IMR-90 (cell line): ENCODE measurements at regions not wholly inside any gene's neighbourhood (a gene's known extent, or its start where the extent isn't known, plus 50 kb on each side); places are given as distances from the start of the nearest gene placed in this dataset.

ENCODE experiments used
- ATAC-seq: fragments of 200-7000 bp; cut with Tn5 transposase; 2 replicates; pipeline ENCODE4 v1.9.1; 2020; ENCODE audit warnings: low read depth, mild to moderate bottlenecking, moderate library complexity
- BruUV-seq: library from RNA; stranded (reverse); fragments of 400-500 nt; replicated peaks from 2 replicates; lab custom pipeline; 2021; lab: Mats Ljungman, UMichigan
- CTCF ChIA-PET: fragments of 300-600 bp; formaldehyde crosslinking; extraction: SDS; loops from one replicate; lab custom pipeline; 2021; ENCODE audit warnings: antibody characterized with exemption; lab: Yijun Ruan, JAX
- POLR2A ChIA-PET: fragments of 300-600 bp; sonication (Branson Sonifier 250); formaldehyde crosslinking; loops from one replicate; lab custom pipeline; 2022; ENCODE audit warnings: antibody characterized with exemption; ENCODE audit not compliant: unreplicated experiment; lab: Charles Lee
- DNase-seq: peaks from one replicate; pipeline ENCODE4 v3.0.0; 2013
- H2AFZ ChIP-seq: replicated peaks from 2 replicates; pipeline ENCODE3; 2013; ENCODE audit warnings: low read length, mild to moderate bottlenecking; ENCODE audit not compliant: poor library complexity
- H2AK5ac ChIP-seq: 2 replicates; pipeline ENCODE4 v1.6.1; 2013; ENCODE audit warnings: low read depth, low read length, inconsistent platforms
- H2AK9ac ChIP-seq: replicated peaks from 2 replicates; pipeline ENCODE3; 2013; ENCODE audit warnings: mild to moderate bottlenecking, low read depth, low read length, moderate library complexity; ENCODE audit not compliant: poor library complexity
- H2BK120ac ChIP-seq: 2 replicates; pipeline ENCODE4 v1.6.1; 2013; ENCODE audit warnings: low read depth, low read length, inconsistent platforms
- H2BK15ac ChIP-seq: 3 replicates; pipeline ENCODE4 v1.6.1; 2013; ENCODE audit warnings: low read depth, low read length, inconsistent platforms
- H2BK20ac ChIP-seq: 2 replicates; pipeline ENCODE4 v1.6.1; 2013; ENCODE audit warnings: low read depth, mild to moderate bottlenecking, inconsistent platforms, low read length, moderate library complexity
- H2BK5ac ChIP-seq: 2 replicates; pipeline ENCODE4 v1.6.1; 2013; ENCODE audit warnings: mild to moderate bottlenecking, low read depth, low read length, inconsistent platforms; ENCODE audit not compliant: poor library complexity, severe bottlenecking
- H3K14ac ChIP-seq: replicated peaks from 2 replicates; pipeline ENCODE4 v1.6.1; 2013; ENCODE audit warnings: low read depth, low read length, inconsistent platforms
- H3K18ac ChIP-seq: 2 replicates; pipeline ENCODE4 v1.6.1; 2013; ENCODE audit warnings: low read depth, low read length, control low read depth
- H3K23ac ChIP-seq: 2 replicates; pipeline ENCODE4 v1.6.1; 2013; ENCODE audit warnings: low read depth, low read length, inconsistent platforms
- H3K27ac ChIP-seq: 2 replicates; pipeline ENCODE4 v1.5.1; 2013; ENCODE audit warnings: mild to moderate bottlenecking, control low read depth, low read length; ENCODE audit not compliant: insufficient read depth
- H3K27me3 ChIP-seq: 2 replicates; pipeline ENCODE4 v1.6.1; 2013; ENCODE audit warnings: low read length; ENCODE audit not compliant: control insufficient read depth, insufficient read depth
- H3K36me3 ChIP-seq: 2 replicates; pipeline ENCODE4 v1.6.1; 2013; ENCODE audit warnings: low read length, mixed read lengths; ENCODE audit not compliant: control insufficient read depth, insufficient read depth
- H3K4ac ChIP-seq: 2 replicates; pipeline ENCODE4 v1.6.1; 2013; ENCODE audit warnings: low read depth, low read length, inconsistent platforms
- H3K4me1 ChIP-seq: 2 replicates; pipeline ENCODE4 v1.6.1; 2013; ENCODE audit warnings: low read length, mixed read lengths; ENCODE audit not compliant: control insufficient read depth, insufficient read depth
- H3K4me2 ChIP-seq: 2 replicates; pipeline ENCODE4 v1.6.1; 2013; ENCODE audit warnings: low read depth, mild to moderate bottlenecking, control low read depth, low read length, moderate library complexity
- H3K4me3 ChIP-seq: 2 replicates; pipeline ENCODE4 v1.5.1; 2013; ENCODE audit warnings: low read depth, mild to moderate bottlenecking, control low read depth, low read length, moderate library complexity; ENCODE audit not compliant: insufficient read depth
- H3K56ac ChIP-seq: 2 replicates; pipeline ENCODE4 v1.6.1; 2013; ENCODE audit warnings: low read length, inconsistent platforms; ENCODE audit not compliant: insufficient read depth; ENCODE audit errors: extremely low read depth
- H3K79me1 ChIP-seq, 2 experiments: 2 replicates each; pipeline ENCODE4 v1.6.1; 2013; ENCODE audit warnings: low read length in 2 of 2, inconsistent platforms in 1 of 2, low read depth in 1 of 2
- H3K9ac ChIP-seq: 2 replicates; pipeline ENCODE4 v1.6.1; 2013; ENCODE audit warnings: low read depth, low read length, control low read depth
- H3K9me1 ChIP-seq: 2 replicates; pipeline ENCODE4 v1.6.1; 2013; ENCODE audit warnings: low read length, inconsistent platforms; ENCODE audit not compliant: insufficient read depth
- H3K9me3 ChIP-seq: 2 replicates; pipeline ENCODE4 v1.6.1; 2013; ENCODE audit warnings: low read length; ENCODE audit not compliant: control insufficient read depth, insufficient read depth
- H4K20me1 ChIP-seq: 2 replicates; pipeline ENCODE4 v1.6.1; 2013; ENCODE audit warnings: low read length, inconsistent platforms; ENCODE audit not compliant: insufficient read depth
- H4K5ac ChIP-seq: 2 replicates; pipeline ENCODE4 v1.6.1; 2013; ENCODE audit warnings: mild to moderate bottlenecking, low read depth, low read length, control low read depth
- H4K8ac ChIP-seq, 2 experiments: 2 replicates each; pipeline ENCODE4 v1.6.1; 2013; ENCODE audit warnings: low read depth in 2 of 2, low read length in 2 of 2, control low read depth in 1 of 2, inconsistent platforms in 1 of 2
- H4K91ac ChIP-seq: 2 replicates; pipeline ENCODE4 v1.6.1; 2013; ENCODE audit warnings: low read depth, low read length, inconsistent platforms; ENCODE audit not compliant: insufficient read depth
- BHLHE40 ChIP-seq: fragments of 150-350 bp; IDR thresholded peaks from 2 replicates; pipeline ENCODE4 v1.6.1; 2016; ENCODE audit warnings: mild to moderate bottlenecking, low read depth, low read length
- CEBPB ChIP-seq: IDR thresholded peaks from 2 replicates; pipeline ENCODE4 v1.6.1; 2012; ENCODE audit warnings: low read depth, low read length, improper control_type of control experiment
- CHD1 ChIP-seq: IDR thresholded peaks from 2 replicates; pipeline ENCODE4 v1.6.1; 2012; ENCODE audit warnings: low read depth, low read length, improper control_type of control experiment
- FOS ChIP-seq: fragments of 150-350 bp; IDR thresholded peaks from 2 replicates; pipeline ENCODE4 v1.6.1; 2016; ENCODE audit warnings: low read depth, low read length
- MAFK ChIP-seq: IDR thresholded peaks from 2 replicates; pipeline ENCODE4 v1.6.1; 2012; ENCODE audit warnings: low read depth, low read length, improper control_type of control experiment
- MAZ ChIP-seq: IDR thresholded peaks from 2 replicates; pipeline ENCODE4 v1.6.1; 2012; ENCODE audit warnings: low read depth, mild to moderate bottlenecking, low read length, improper control_type of control experiment, moderate library complexity, borderline replicate concordance
- MXI1 ChIP-seq: IDR thresholded peaks from 2 replicates; pipeline ENCODE4 v1.6.1; 2012; ENCODE audit warnings: low read depth, mild to moderate bottlenecking, low read length, moderate library complexity, borderline replicate concordance
- NFE2L2 ChIP-seq: fragments of 150-350 bp; IDR thresholded peaks from 2 replicates; pipeline ENCODE4 v1.6.1; 2016; ENCODE audit warnings: low read depth, mild to moderate bottlenecking, low read length
- POLR2A ChIP-seq: IDR thresholded peaks from 2 replicates; pipeline ENCODE4 v1.6.1; 2012; ENCODE audit warnings: mild to moderate bottlenecking, low read depth, low read length
- RAD21 ChIP-seq: IDR thresholded peaks from 2 replicates; pipeline ENCODE4 v1.6.1; 2012; ENCODE audit warnings: low read length, improper control_type of control experiment
- RCOR1 ChIP-seq: IDR thresholded peaks from 2 replicates; pipeline ENCODE4 v1.6.1; 2012; ENCODE audit warnings: mild to moderate bottlenecking, low read length, improper control_type of control experiment; ENCODE audit not compliant: insufficient replicate concordance
- RFX5 ChIP-seq: IDR thresholded peaks from 2 replicates; pipeline ENCODE4 v1.8.0; 2012; ENCODE audit warnings: low read depth, mild to moderate bottlenecking, low read length, moderate library complexity
- SMC3 ChIP-seq: fragments of 150-350 bp; IDR thresholded peaks from 2 replicates; pipeline ENCODE4 v1.6.1; 2016; ENCODE audit warnings: low read depth, mild to moderate bottlenecking, antibody characterized with exemption, low read length, moderate library complexity
- WGBS, 2 experiments: methylation state at CpG; one replicate each; pipeline versions ENCODE4 v1.1.5 to v1.1.7; 2013; ENCODE audit warnings: missing lambda C conversion rate in 2 of 2; ENCODE audit not compliant: insufficient read length in 1 of 2; ENCODE audit errors: extremely low coverage in 2 of 2; 5-methylcytosine and 5-hydroxymethylcytosine counted together
- dilution Hi-C: fragments of 300-500 bp; cut with HindIII; formaldehyde crosslinking; loops from one replicate; pipeline ENCODE4 v1.14.3; 2018; ENCODE audit warnings: low sequenced_read_pairs; ENCODE audit not compliant: unreplicated experiment
- in situ Hi-C: fragments of 300-500 bp; cut with MboI; formaldehyde crosslinking; loops from 3 replicates; pipeline ENCODE4 v1.14.3; 2019; ENCODE audit warnings: low sequenced_read_pairs, inconsistent platforms, mixed read lengths
- intact Hi-C: fragments of 100-400 bp; cut with micrococcal nuclease; formaldehyde crosslinking; loops from 2 replicates; pipeline ENCODE4 v1.10.0; 2022
- TF ChIP-seq, protein P1 (sequence below): conservative IDR thresholded peaks from 2 replicates; pipeline ENCODE4 v1.5.1; 2012; ENCODE audit warnings: mild to moderate bottlenecking, low read depth, low read length, improper control_type of control experiment
- TF ChIP-seq, protein P2 (sequence below): fragments of 150-350 bp; IDR thresholded peaks from 2 replicates; pipeline ENCODE4 v1.6.1; 2016; ENCODE audit warnings: low read depth, mild to moderate bottlenecking, low read length, moderate library complexity, borderline replicate concordance
- TF ChIP-seq, protein P3 (sequence below): fragments of 150-350 bp; IDR thresholded peaks from 2 replicates; pipeline ENCODE4 v1.6.1; 2017; ENCODE audit warnings: mild to moderate bottlenecking, antibody characterized with exemption, low read length, low read depth

GRCh38 chrX:40444133-40444532 is 136.6 kb upstream of the ATP6AP2 start:
- no peak overlapping the region for H2BK120ac ChIP-seq
- no peak overlapping the region for H2AFZ ChIP-seq
- in situ Hi-C loops (no loop called here), intact Hi-C loops (no loop called here), dilution Hi-C loops (no loop called here)
- H4K8ac ChIP-seq: no peak overlapping the region
- no peak for DNase-seq
- no peak overlapping the region for H3K18ac ChIP-seq
- no peak for ATAC-seq
- no peak overlapping the region for H2AK9ac ChIP-seq
- no TSS peak for BruUV-seq
- no peaks in the 10 kb centered on the region for H3K9me1 ChIP-seq
- H4K5ac ChIP-seq: no peak overlapping the region
- no peak overlapping the region for H3K4me2 ChIP-seq
- no peak overlapping the region for H2BK20ac ChIP-seq
- no peaks in the 10 kb centered on the region for H4K20me1 ChIP-seq
- no peak overlapping the region for H3K23ac ChIP-seq
- no peak overlapping the region for H3K56ac ChIP-seq
- no peak overlapping the region for H3K4me3 ChIP-seq
- no peak overlapping the region for H3K14ac ChIP-seq
- no peaks in the 10 kb centered on the region for H3K79me1 ChIP-seq
- H3K4me1 ChIP-seq: no peaks in the 10 kb centered on the region
- H2BK15ac ChIP-seq: no peak overlapping the region
- WGBS, 2 experiments: no CpG with 5 or more reads among the region's 2 CpGs
- ChIA-PET CTCF (no interaction called here), POLR2A (no interaction called here)
- H2AK5ac ChIP-seq: no peak overlapping the region
- H3K9ac ChIP-seq: no peak overlapping the region
- no peak overlapping the region for H3K27ac ChIP-seq
- no peak overlapping the region for H4K91ac ChIP-seq
- no peak overlapping the region for H3K4ac ChIP-seq
- no peaks in the 10 kb centered on the region for H3K36me3 ChIP-seq
- H3K9me3 ChIP-seq: no peaks in the 10 kb centered on the region
- H3K27me3 ChIP-seq: peaks cover 29% of the 10 kb centered on the region
- H2BK5ac ChIP-seq: no peak overlapping the region
- TF ChIP-seq BHLHE40 (no peak), CEBPB (no peak), POLR2A (no peak), MXI1 (no peak), RAD21 (no peak), RCOR1 (no peak), MAZ (no peak), NFE2L2 (no peak), CHD1 (no peak), MAFK (no peak), SMC3 (no peak), FOS (no peak), RFX5 (no peak)
- TF ChIP-seq, protein P1, sequence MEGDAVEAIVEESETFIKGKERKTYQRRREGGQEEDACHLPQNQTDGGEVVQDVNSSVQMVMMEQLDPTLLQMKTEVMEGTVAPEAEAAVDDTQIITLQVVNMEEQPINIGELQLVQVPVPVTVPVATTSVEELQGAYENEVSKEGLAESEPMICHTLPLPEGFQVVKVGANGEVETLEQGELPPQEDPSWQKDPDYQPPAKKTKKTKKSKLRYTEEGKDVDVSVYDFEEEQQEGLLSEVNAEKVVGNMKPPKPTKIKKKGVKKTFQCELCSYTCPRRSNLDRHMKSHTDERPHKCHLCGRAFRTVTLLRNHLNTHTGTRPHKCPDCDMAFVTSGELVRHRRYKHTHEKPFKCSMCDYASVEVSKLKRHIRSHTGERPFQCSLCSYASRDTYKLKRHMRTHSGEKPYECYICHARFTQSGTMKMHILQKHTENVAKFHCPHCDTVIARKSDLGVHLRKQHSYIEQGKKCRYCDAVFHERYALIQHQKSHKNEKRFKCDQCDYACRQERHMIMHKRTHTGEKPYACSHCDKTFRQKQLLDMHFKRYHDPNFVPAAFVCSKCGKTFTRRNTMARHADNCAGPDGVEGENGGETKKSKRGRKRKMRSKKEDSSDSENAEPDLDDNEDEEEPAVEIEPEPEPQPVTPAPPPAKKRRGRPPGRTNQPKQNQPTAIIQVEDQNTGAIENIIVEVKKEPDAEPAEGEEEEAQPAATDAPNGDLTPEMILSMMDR: no peak
- TF ChIP-seq, protein P2, sequence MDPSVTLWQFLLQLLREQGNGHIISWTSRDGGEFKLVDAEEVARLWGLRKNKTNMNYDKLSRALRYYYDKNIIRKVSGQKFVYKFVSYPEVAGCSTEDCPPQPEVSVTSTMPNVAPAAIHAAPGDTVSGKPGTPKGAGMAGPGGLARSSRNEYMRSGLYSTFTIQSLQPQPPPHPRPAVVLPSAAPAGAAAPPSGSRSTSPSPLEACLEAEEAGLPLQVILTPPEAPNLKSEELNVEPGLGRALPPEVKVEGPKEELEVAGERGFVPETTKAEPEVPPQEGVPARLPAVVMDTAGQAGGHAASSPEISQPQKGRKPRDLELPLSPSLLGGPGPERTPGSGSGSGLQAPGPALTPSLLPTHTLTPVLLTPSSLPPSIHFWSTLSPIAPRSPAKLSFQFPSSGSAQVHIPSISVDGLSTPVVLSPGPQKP: no peak
- TF ChIP-seq, protein P3, sequence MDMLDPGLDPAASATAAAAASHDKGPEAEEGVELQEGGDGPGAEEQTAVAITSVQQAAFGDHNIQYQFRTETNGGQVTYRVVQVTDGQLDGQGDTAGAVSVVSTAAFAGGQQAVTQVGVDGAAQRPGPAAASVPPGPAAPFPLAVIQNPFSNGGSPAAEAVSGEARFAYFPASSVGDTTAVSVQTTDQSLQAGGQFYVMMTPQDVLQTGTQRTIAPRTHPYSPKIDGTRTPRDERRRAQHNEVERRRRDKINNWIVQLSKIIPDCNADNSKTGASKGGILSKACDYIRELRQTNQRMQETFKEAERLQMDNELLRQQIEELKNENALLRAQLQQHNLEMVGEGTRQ: no peak
